ENCODE measurements at regions not wholly inside any gene's neighbourhood (a gene's known extent, or its start where the extent isn't known, plus 50 kb on each side); places are given as distances from the start of the nearest gene placed in this dataset.

GRCh38 chr13:47511647-47512046 is 489.4 kb downstream of the SUCLA2 start:
- Histone ChIP-seq H3K27me3 (ENCODE audit: insufficient read depth, low read length) (no peaks in the 10 kb centered on the region), H3K4me1 (ENCODE audit: insufficient read depth, low read length) (no peaks in the 10 kb centered on the region), H3K4me2 (ENCODE audit: low read length) (no peak overlapping the region), H3K9me3 (ENCODE audit: insufficient read depth, low read depth, low read length) (no peaks in the 10 kb centered on the region), H2AFZ (ENCODE audit: low read depth, low read length) (no peak overlapping the region), H3K4me3 (ENCODE audit: insufficient read depth, low read depth, low read length) (no peak overlapping the region), H3K79me2 (ENCODE audit: insufficient read depth, low read length) (no peaks in the 10 kb centered on the region), H4K20me1 (ENCODE audit: insufficient read depth, low read length) (no peaks in the 10 kb centered on the region), H3K36me3 (ENCODE audit: insufficient read depth, low read length) (no peaks in the 10 kb centered on the region), H3K27ac (ENCODE audit: low read depth, low read length) (no peak overlapping the region), H3K9ac (ENCODE audit: low read length) (no peak overlapping the region)
- Mint-ChIP-seq H3K9me3 (ENCODE audit: unreplicated experiment) (no peaks in the 10 kb centered on the region), H3K27ac (ENCODE audit: unreplicated experiment) (no peak overlapping the region), H3K4me1 (ENCODE audit: low read depth, unreplicated experiment) (no peaks in the 10 kb centered on the region), H3K27me3 (ENCODE audit: low read depth, unreplicated experiment) (peaks cover 3% of the 10 kb centered on the region), H3K36me3 (ENCODE audit: low read depth, unreplicated experiment) (no peaks in the 10 kb centered on the region), H3K4me3 (ENCODE audit: unreplicated experiment) (no peak overlapping the region)
- TF ChIP-seq EZH2 (IDR thresholded peaks at IDR 0.05; ENCODE audit: insufficient read depth, low read length) (no peak), CTCF (IDR thresholded peaks at IDR 0.05; ENCODE audit: insufficient read depth, low read depth, low read length) (no peak)
- FAIRE-seq: no peak
- no peak for DNase-seq (ENCODE audit: low read depth)

GRCh38 chr13:47508527-47509228 is 492.4 kb downstream of the SUCLA2 start:
- Histone ChIP-seq H3K4me3 (ENCODE audit: insufficient read depth, low read depth, low read length) (no peak overlapping the region), H3K27me3 (ENCODE audit: insufficient read depth, low read length) (no peaks in the 10 kb centered on the region), H4K20me1 (ENCODE audit: insufficient read depth, low read length) (no peaks in the 10 kb centered on the region), H3K9ac (ENCODE audit: low read length) (no peak overlapping the region), H3K9me3 (ENCODE audit: insufficient read depth, low read depth, low read length) (no peaks in the 10 kb centered on the region), H3K27ac (ENCODE audit: low read depth, low read length) (no peak overlapping the region), H3K4me2 (ENCODE audit: low read length) (no peak overlapping the region), H3K79me2 (ENCODE audit: insufficient read depth, low read length) (no peaks in the 10 kb centered on the region), H2AFZ (ENCODE audit: low read depth, low read length) (no peak overlapping the region), H3K4me1 (ENCODE audit: insufficient read depth, low read length) (no peaks in the 10 kb centered on the region), H3K36me3 (ENCODE audit: insufficient read depth, low read length) (no peaks in the 10 kb centered on the region)
- no peak overlapping the region for H3K4me3 Mint-ChIP-seq (ENCODE audit: unreplicated experiment)
- H3K27me3 Mint-ChIP-seq (ENCODE audit: low read depth, unreplicated experiment): peaks cover 3% of the 10 kb centered on the region
- no peaks in the 10 kb centered on the region for H3K9me3 Mint-ChIP-seq (ENCODE audit: unreplicated experiment)
- FAIRE-seq (no peak), DNase-seq (ENCODE audit: low read depth) (no peak)
- H3K27ac Mint-ChIP-seq (ENCODE audit: unreplicated experiment): no peak overlapping the region
- no peak for TF ChIP-seq EZH2 (IDR thresholded peaks at IDR 0.05; ENCODE audit: insufficient read depth, low read length)
- TF ChIP-seq CTCF (IDR thresholded peaks at IDR 0.05; ENCODE audit: insufficient read depth, low read depth, low read length): no peak
- H3K4me1 Mint-ChIP-seq (ENCODE audit: low read depth, unreplicated experiment): no peaks in the 10 kb centered on the region
- H3K36me3 Mint-ChIP-seq (ENCODE audit: low read depth, unreplicated experiment): no peaks in the 10 kb centered on the region

GRCh38 chr13:47503475-47503874 is 497.6 kb downstream of the SUCLA2 start:
- Histone ChIP-seq H3K4me1 (ENCODE audit: insufficient read depth, low read length) (peaks cover 7% of the 10 kb centered on the region), H3K27ac (ENCODE audit: low read depth, low read length) (no peak overlapping the region), H2AFZ (ENCODE audit: low read depth, low read length) (no peak overlapping the region), H3K79me2 (ENCODE audit: insufficient read depth, low read length) (no peaks in the 10 kb centered on the region), H3K9me3 (ENCODE audit: insufficient read depth, low read depth, low read length) (no peaks in the 10 kb centered on the region), H4K20me1 (ENCODE audit: insufficient read depth, low read length) (no peaks in the 10 kb centered on the region), H3K4me3 (ENCODE audit: insufficient read depth, low read depth, low read length) (no peak overlapping the region), H3K9ac (ENCODE audit: low read length) (no peak overlapping the region), H3K27me3 (ENCODE audit: insufficient read depth, low read length) (no peaks in the 10 kb centered on the region), H3K4me2 (ENCODE audit: low read length) (no peak overlapping the region), H3K36me3 (ENCODE audit: insufficient read depth, low read length) (no peaks in the 10 kb centered on the region)
- no peak for DNase-seq (ENCODE audit: low read depth)
- H3K27ac Mint-ChIP-seq (ENCODE audit: unreplicated experiment): no peak overlapping the region
- no peaks in the 10 kb centered on the region for H3K36me3 Mint-ChIP-seq (ENCODE audit: low read depth, unreplicated experiment)
- no peak for TF ChIP-seq EZH2 (IDR thresholded peaks at IDR 0.05; ENCODE audit: insufficient read depth, low read length)
- TF ChIP-seq CTCF (IDR thresholded peaks at IDR 0.05; ENCODE audit: insufficient read depth, low read depth, low read length): no peak
- no peak overlapping the region for H3K4me3 Mint-ChIP-seq (ENCODE audit: unreplicated experiment)
- peaks cover 10% of the 10 kb centered on the region for H3K4me1 Mint-ChIP-seq (ENCODE audit: low read depth, unreplicated experiment)
- no peaks in the 10 kb centered on the region for H3K9me3 Mint-ChIP-seq (ENCODE audit: unreplicated experiment)
- no peak for FAIRE-seq
- H3K27me3 Mint-ChIP-seq (ENCODE audit: low read depth, unreplicated experiment): no peaks in the 10 kb centered on the region

All from astrocyte (in vitro differentiated cells and primary cell).